H1 (cell line): ENCODE measurements at regions not wholly inside any gene's neighbourhood (a gene's known extent, or its start where the extent isn't known, plus 50 kb on each side); places are given as distances from the start of the nearest gene placed in this dataset.

ENCODE experiments used
- CTCF ChIA-PET: fragments of 300-600 bp; sonication (Branson Sonifier 250); formaldehyde crosslinking; loops from one replicate; lab custom pipeline; 2021; ENCODE audit not compliant: partially characterized antibody; lab: Charles Lee
- POLR2A ChIA-PET: fragments of 300-600 bp; sonication (Branson Sonifier 250); formaldehyde crosslinking; loops from one replicate; lab custom pipeline; 2021; ENCODE audit warnings: inconsistent platforms; ENCODE audit not compliant: partially characterized antibody; lab: Charles Lee
- DNase-seq, 2 experiments: peaks; one replicate each; pipeline versions ENCODE4 v3.0.0 to v3.0.0-alpha.2; 2010 to 2022; ENCODE audit warnings: low spot score in 2 of 2, low read depth in 1 of 2, mixed read lengths in 1 of 2
- FAIRE-seq: peaks from 2 replicates; lab custom pipeline; 2011; peaks lifted over from hg19 to GRCh38; lab: Jason Lieb, UNC
- H2AFZ ChIP-seq: 2 replicates; pipeline ENCODE4 v1.8.1; 2012; ENCODE audit warnings: low read length, inconsistent platforms
- H2AK5ac ChIP-seq: 2 replicates; pipeline ENCODE4 v1.6.1; 2013; ENCODE audit warnings: low read depth, low read length
- H2BK120ac ChIP-seq: replicated peaks from 2 replicates; pipeline ENCODE3; 2013; ENCODE audit warnings: low read depth, low read length, inconsistent platforms
- H2BK12ac ChIP-seq: 2 replicates; pipeline ENCODE4 v1.6.1; 2013; ENCODE audit warnings: low read depth, low read length
- H2BK15ac ChIP-seq: 2 replicates; pipeline ENCODE4 v1.6.1; 2013; ENCODE audit warnings: low read length
- H2BK20ac ChIP-seq: 2 replicates; pipeline ENCODE4 v1.6.1; 2013; ENCODE audit warnings: low read length
- H2BK5ac ChIP-seq: 2 replicates; pipeline ENCODE4 v1.6.1; 2013; ENCODE audit warnings: low read depth, low read length
- H3K14ac ChIP-seq: 2 replicates; pipeline ENCODE4 v1.6.1; 2013; ENCODE audit warnings: inconsistent platforms; ENCODE audit not compliant: insufficient read length
- H3K18ac ChIP-seq: 2 replicates; pipeline ENCODE4 v1.6.1; 2013; ENCODE audit warnings: low read length; ENCODE audit errors: extremely low read depth
- H3K23ac ChIP-seq: 2 replicates; pipeline ENCODE4 v1.6.1; 2013; ENCODE audit warnings: inconsistent platforms; ENCODE audit not compliant: insufficient read length
- H3K23me2 ChIP-seq: 2 replicates; pipeline ENCODE4 v1.6.1; 2013; ENCODE audit warnings: low read depth, low read length
- H3K27ac ChIP-seq: 2 replicates; pipeline ENCODE4 v1.6.1; 2011; ENCODE audit warnings: low read depth, low read length, inconsistent platforms
- H3K27me3 ChIP-seq, 4 experiments: replicated peaks in 1 of 4; 1 replicate in 1 of 4; 2 replicates in 3 of 4; pipeline versions ENCODE4 v1.6.1 to v1.8.1; 2011 to 2013; ENCODE audit warnings: low read length in 3 of 4, mild to moderate bottlenecking in 3 of 4, inconsistent platforms in 2 of 4, mixed read lengths in 2 of 4, moderate library complexity in 1 of 4; ENCODE audit not compliant: control insufficient read depth in 3 of 4, insufficient read depth in 3 of 4; ENCODE audit errors: extremely low read depth in 1 of 4
- H3K36me3 ChIP-seq, 4 experiments: 2 replicates each; pipeline versions ENCODE4 v1.6.1 to v1.8.1; 2011 to 2013; ENCODE audit warnings: mild to moderate bottlenecking in 4 of 4, low read length in 3 of 4, moderate library complexity in 2 of 4, control low read depth in 1 of 4, inconsistent platforms in 1 of 4; ENCODE audit not compliant: insufficient read depth in 4 of 4, control insufficient read depth in 2 of 4
- H3K4ac ChIP-seq: replicated peaks from 2 replicates; pipeline ENCODE3; 2013; ENCODE audit warnings: low read length, low read depth, mixed read lengths, inconsistent platforms; ENCODE audit not compliant: insufficient read length
- H3K4me1 ChIP-seq, 4 experiments: replicated peaks in 1 of 4; 1 replicate in 1 of 4; 2 replicates in 3 of 4; pipeline versions ENCODE4 v1.6.1 to v1.8.1; 2011 to 2013; ENCODE audit warnings: low read length in 3 of 4, inconsistent platforms in 2 of 4, mixed read lengths in 1 of 4; ENCODE audit not compliant: insufficient read depth in 4 of 4, control insufficient read depth in 3 of 4
- H3K4me2 ChIP-seq, 2 experiments: 2 replicates each; pipeline versions ENCODE4 v1.6.1 to v1.8.1; 2011 to 2013; ENCODE audit warnings: low read depth in 2 of 2, low read length in 2 of 2, control low read depth in 1 of 2, inconsistent platforms in 1 of 2, mild to moderate bottlenecking in 1 of 2; ENCODE audit not compliant: insufficient read depth in 1 of 2
- H3K4me3 ChIP-seq, 4 experiments: fragments of 200-600, 300-600 bp in 1 of 4; sonication (generic), shearing (Covaris generic), sonication (Bioruptor Twin) in 1 of 4; 2 replicates each; pipeline versions ENCODE4 v1.5.1 to v1.8.1; 2011 to 2016; ENCODE audit warnings: low read length in 4 of 4, low read depth in 3 of 4, control low read depth in 2 of 4, inconsistent platforms in 2 of 4, mild to moderate bottlenecking in 2 of 4, mixed read lengths in 1 of 4, moderate library complexity in 1 of 4; ENCODE audit not compliant: insufficient read depth in 2 of 4; ENCODE audit errors: extremely low read depth in 1 of 4
- H3K56ac ChIP-seq: replicated peaks from 2 replicates; pipeline ENCODE3; 2013; ENCODE audit warnings: low read depth, mild to moderate bottlenecking, mixed read lengths, low read length, inconsistent platforms; ENCODE audit not compliant: insufficient read length
- H3K79me1 ChIP-seq: 2 replicates; pipeline ENCODE4 v1.6.1; 2013; ENCODE audit warnings: low read depth, low read length, control low read depth
- H3K79me2 ChIP-seq, 2 experiments: 2 replicates each; pipeline versions ENCODE4 v1.6.1 to v1.8.1; 2012 to 2013; ENCODE audit warnings: low read length in 2 of 2, mild to moderate bottlenecking in 2 of 2, inconsistent platforms in 1 of 2; ENCODE audit not compliant: insufficient read depth in 2 of 2, control insufficient read depth in 1 of 2
- H3K9ac ChIP-seq, 4 experiments: replicated peaks in 1 of 4; 1 replicate in 1 of 4; 2 replicates in 3 of 4; pipeline versions ENCODE4 v1.6.1 to v1.8.1; 2011 to 2013; ENCODE audit warnings: low read depth in 3 of 4, low read length in 3 of 4, control low read depth in 2 of 4, mild to moderate bottlenecking in 2 of 4, moderate library complexity in 2 of 4, inconsistent platforms in 1 of 4; ENCODE audit errors: extremely low read depth in 1 of 4
- H3K9me3 ChIP-seq, 2 experiments: 2 replicates each; pipeline versions ENCODE4 v1.6.1 to v1.8.1; 2012 to 2013; ENCODE audit warnings: mild to moderate bottlenecking in 2 of 2, moderate library complexity in 2 of 2, control low read depth in 1 of 2, inconsistent platforms in 1 of 2, low read depth in 1 of 2, low read length in 1 of 2, mixed read lengths in 1 of 2; ENCODE audit not compliant: insufficient read depth in 2 of 2
- H4K20me1 ChIP-seq, 2 experiments: replicated peaks in 1 of 2; 2 replicates each; pipeline versions ENCODE3 to v1.8.1; 2011 to 2013; ENCODE audit warnings: inconsistent platforms in 2 of 2, low read length in 2 of 2, mild to moderate bottlenecking in 1 of 2; ENCODE audit not compliant: insufficient read depth in 2 of 2, control insufficient read depth in 1 of 2
- H4K5ac ChIP-seq: 2 replicates; pipeline ENCODE4 v1.6.1; 2013; ENCODE audit warnings: low read length, low read depth, mixed read lengths, inconsistent platforms; ENCODE audit not compliant: insufficient read length
- H4K8ac ChIP-seq: 2 replicates; pipeline ENCODE4 v1.8.0; 2013; ENCODE audit warnings: mild to moderate bottlenecking, moderate library complexity, low read length, inconsistent platforms; ENCODE audit not compliant: insufficient read depth; ENCODE audit errors: extremely low read depth
- H4K91ac ChIP-seq: replicated peaks from 2 replicates; pipeline ENCODE3; 2013; ENCODE audit warnings: low read length, mixed read lengths, inconsistent platforms; ENCODE audit not compliant: insufficient read length
- CBX8 ChIP-seq: fragments of 300-800, 300-1000 bp; sonication (generic); IDR thresholded peaks from 2 replicates; pipeline ENCODE4 v1.7.1; 2016; ENCODE audit warnings: low read depth, low read length, borderline replicate concordance
- EGR1 ChIP-seq: IDR thresholded peaks from 2 replicates; pipeline ENCODE4 v1.6.1; 2011; ENCODE audit warnings: low read depth, low read length, borderline replicate concordance
- JUN ChIP-seq: IDR thresholded peaks from 2 replicates; pipeline ENCODE4 v1.6.1; 2011; ENCODE audit warnings: low read depth, mild to moderate bottlenecking, improper control_type of control experiment, low read length
- KDM1A ChIP-seq: fragments of 200-600, 300-600 bp; sonication (generic); IDR thresholded peaks from 2 replicates; pipeline ENCODE4 v1.7.1; 2016; ENCODE audit warnings: mild to moderate bottlenecking, low read length, borderline replicate concordance
- MAFK ChIP-seq: IDR thresholded peaks from 2 replicates; pipeline ENCODE4 v1.6.1; 2012; ENCODE audit warnings: low read depth, mild to moderate bottlenecking, improper control_type of control experiment, low read length
- POLR2A ChIP-seq, 2 experiments: IDR thresholded peaks; 1 replicate in 1 of 2; 2 replicates in 1 of 2; pipeline ENCODE4 v1.6.1; 2011; ENCODE audit warnings: low read depth in 2 of 2, low read length in 2 of 2, mild to moderate bottlenecking in 2 of 2; ENCODE audit errors: control extremely low read depth in 1 of 2
- RBBP5 ChIP-seq: IDR thresholded peaks from 2 replicates; pipeline ENCODE4 v1.7.1; 2012; ENCODE audit warnings: low read depth, mild to moderate bottlenecking, inconsistent platforms, low read length, moderate library complexity, borderline replicate concordance
- RNF2 ChIP-seq: fragments of 200-900, 300-1000 bp; sonication (generic); IDR thresholded peaks from 2 replicates; pipeline ENCODE4 v1.7.1; 2016; ENCODE audit warnings: borderline replicate concordance, low read depth, mild to moderate bottlenecking, antibody characterized with exemption, low read length; ENCODE audit not compliant: poor library complexity, severe bottlenecking; ENCODE audit errors: missing control alignments
- ZNF274 ChIP-seq: IDR thresholded peaks from 2 replicates; pipeline ENCODE4 v1.7.0; 2012; ENCODE audit warnings: low read length, borderline replicate concordance; ENCODE audit errors: extremely low read depth
- WGBS, 2 experiments: shearing (Covaris generic) in 1 of 2; methylation state at CpG; one replicate each; pipeline versions ENCODE4 v1.1.6 to v1.1.7; 2013 to 2015; ENCODE audit warnings: low lambda C conversion rate in 2 of 2, mixed read lengths in 2 of 2, inconsistent platforms in 1 of 2, low coverage in 1 of 2, missing lambda C conversion rate in 1 of 2; ENCODE audit not compliant: insufficient replicate concordance in 2 of 2, insufficient coverage in 1 of 2, insufficient read length in 1 of 2; ENCODE audit errors: extremely low coverage in 1 of 2, missing lambda C conversion rate in 1 of 2; 5-methylcytosine and 5-hydroxymethylcytosine counted together
- TF ChIP-seq, protein P1 (sequence below), 3 experiments: IDR thresholded peaks; 1 replicate in 2 of 3; 2 replicates in 1 of 3; pipeline versions ENCODE4 v1.5.1 to v1.6.1; 2011; ENCODE audit warnings: low read length in 3 of 3, mild to moderate bottlenecking in 3 of 3, inconsistent platforms in 2 of 3, low read depth in 1 of 3, moderate library complexity in 1 of 3; ENCODE audit not compliant: insufficient read depth in 1 of 3; ENCODE audit errors: control extremely low read depth in 1 of 3

DNA sequence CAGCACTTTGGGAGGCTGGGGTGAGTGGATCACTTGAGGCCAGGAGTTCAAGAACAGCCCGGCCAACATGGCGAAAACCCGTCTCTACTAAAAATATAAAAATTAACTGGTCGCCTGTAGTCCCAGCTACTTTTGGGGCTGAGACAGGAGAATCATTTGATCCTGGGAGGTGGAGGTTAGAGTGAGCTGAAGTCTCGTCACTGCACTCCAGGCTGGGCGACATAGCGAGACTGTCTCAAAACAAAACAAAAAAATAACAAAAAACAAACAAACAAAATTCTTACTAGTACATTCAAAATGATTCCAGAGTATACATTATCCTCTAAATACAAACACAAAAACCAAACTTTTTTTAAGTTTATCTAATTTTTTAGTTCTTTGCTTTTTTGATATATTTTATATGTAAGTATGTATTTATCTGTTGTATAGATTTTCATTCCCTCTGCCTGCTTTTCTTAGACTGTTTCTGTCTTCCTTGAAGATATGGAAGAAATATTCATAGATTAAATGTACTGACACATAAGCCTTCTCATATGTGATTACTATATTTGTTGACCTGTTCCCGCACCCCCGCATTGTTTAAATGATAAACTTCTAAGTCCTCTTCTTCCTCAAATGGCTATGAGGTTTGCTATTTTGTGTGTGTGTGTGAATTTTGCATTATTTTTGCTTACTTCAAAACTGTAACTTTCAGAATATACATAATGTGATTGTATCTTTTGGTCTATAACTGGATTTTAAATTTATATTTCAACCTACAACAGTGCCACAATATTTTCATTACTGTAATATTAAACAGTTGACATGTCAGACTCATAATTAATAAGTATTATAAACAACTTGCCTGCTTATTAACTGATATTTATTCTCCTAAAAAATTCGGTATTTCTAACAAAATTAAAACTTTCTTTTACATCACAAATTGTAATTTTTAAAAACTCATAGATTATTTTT is 1674.1 kb upstream of the B3GALT2 start:
- Histone ChIP-seq H3K56ac (no peak overlapping the region), H3K14ac (no peak overlapping the region), H3K27me3 (no peaks in the 10 kb centered on the region), H3K4me3 (no peak overlapping the region), H4K5ac (no peak overlapping the region), H2BK15ac (no peak overlapping the region), H3K18ac (no peak overlapping the region), H2AK5ac (no peak overlapping the region), H3K9me3 (peaks cover 0 to 3% of the 10 kb centered on the region in 2 experiments; a peak in 1 of 4 replicates), H4K91ac (no peak overlapping the region), H3K23me2 (no peaks in the 10 kb centered on the region), H2BK20ac (no peak overlapping the region), H3K27ac (no peak overlapping the region), H3K4me2 (no peak overlapping the region), H3K79me1 (no peaks in the 10 kb centered on the region), H3K79me2 (no peaks in the 10 kb centered on the region), H2BK5ac (no peak overlapping the region), H3K9ac (no peak overlapping the region), H4K8ac (no peak overlapping the region), H2AFZ (no peak overlapping the region), H3K4me1 (no peaks in the 10 kb centered on the region), H2BK120ac (no peak overlapping the region), H3K4ac (no peak overlapping the region), H3K36me3 (no peaks in the 10 kb centered on the region), H3K23ac (no peak overlapping the region), H4K20me1 (no peaks in the 10 kb centered on the region), H2BK12ac (no peak overlapping the region)
- 83% methylated on average over 10 of the region's 10 CpGs; no CpG with 5 or more reads in 1 of the 2 experiments for WGBS, 2 experiments
- FAIRE-seq, result no peak
- no peak for DNase-seq
- no peak for TF ChIP-seq ZNF274
- no peak for TF ChIP-seq KDM1A
- no peak for TF ChIP-seq EGR1
- no peak for TF ChIP-seq MAFK
- TF ChIP-seq RNF2, result no peak
- TF ChIP-seq CBX8, result no peak
- no peak for TF ChIP-seq RBBP5
- TF ChIP-seq, protein P1, sequence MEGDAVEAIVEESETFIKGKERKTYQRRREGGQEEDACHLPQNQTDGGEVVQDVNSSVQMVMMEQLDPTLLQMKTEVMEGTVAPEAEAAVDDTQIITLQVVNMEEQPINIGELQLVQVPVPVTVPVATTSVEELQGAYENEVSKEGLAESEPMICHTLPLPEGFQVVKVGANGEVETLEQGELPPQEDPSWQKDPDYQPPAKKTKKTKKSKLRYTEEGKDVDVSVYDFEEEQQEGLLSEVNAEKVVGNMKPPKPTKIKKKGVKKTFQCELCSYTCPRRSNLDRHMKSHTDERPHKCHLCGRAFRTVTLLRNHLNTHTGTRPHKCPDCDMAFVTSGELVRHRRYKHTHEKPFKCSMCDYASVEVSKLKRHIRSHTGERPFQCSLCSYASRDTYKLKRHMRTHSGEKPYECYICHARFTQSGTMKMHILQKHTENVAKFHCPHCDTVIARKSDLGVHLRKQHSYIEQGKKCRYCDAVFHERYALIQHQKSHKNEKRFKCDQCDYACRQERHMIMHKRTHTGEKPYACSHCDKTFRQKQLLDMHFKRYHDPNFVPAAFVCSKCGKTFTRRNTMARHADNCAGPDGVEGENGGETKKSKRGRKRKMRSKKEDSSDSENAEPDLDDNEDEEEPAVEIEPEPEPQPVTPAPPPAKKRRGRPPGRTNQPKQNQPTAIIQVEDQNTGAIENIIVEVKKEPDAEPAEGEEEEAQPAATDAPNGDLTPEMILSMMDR (IDR thresholded peaks at IDR 0.05; ENCODE audit: control extremely low read depth in 1 of 3, insufficient read depth in 1 of 3, low read depth in 1 of 3, low read length in 3 of 3), result no peak
- TF ChIP-seq POLR2A (IDR thresholded peaks at IDR 0.05; ENCODE audit: control extremely low read depth in 1 of 2, low read depth in 2 of 2, low read length in 2 of 2), result no peak
- no peak for TF ChIP-seq JUN
- CTCF ChIA-PET, result no interaction called here
- POLR2A ChIA-PET, result no interaction called here
